22Rv1 (cell line): ENCODE measurements at regions not wholly inside any gene's neighbourhood (a gene's known extent, or its start where the extent isn't known, plus 50 kb on each side); places are given as distances from the start of the nearest gene placed in this dataset.

Experiments used
- ZFX ChIP-seq: fragments of 450-650 bp; IDR thresholded peaks from 2 replicates; pipeline ENCODE4 v1.6.1; 2017; ENCODE audit warnings: antibody characterized with exemption, borderline replicate concordance
- TF ChIP-seq, protein P1 (sequence below): fragments of 450-650 bp; IDR thresholded peaks from 2 replicates; pipeline ENCODE4 v1.5.1; 2017; ENCODE audit warnings: mild to moderate bottlenecking

- TF ChIP-seq, protein P1, sequence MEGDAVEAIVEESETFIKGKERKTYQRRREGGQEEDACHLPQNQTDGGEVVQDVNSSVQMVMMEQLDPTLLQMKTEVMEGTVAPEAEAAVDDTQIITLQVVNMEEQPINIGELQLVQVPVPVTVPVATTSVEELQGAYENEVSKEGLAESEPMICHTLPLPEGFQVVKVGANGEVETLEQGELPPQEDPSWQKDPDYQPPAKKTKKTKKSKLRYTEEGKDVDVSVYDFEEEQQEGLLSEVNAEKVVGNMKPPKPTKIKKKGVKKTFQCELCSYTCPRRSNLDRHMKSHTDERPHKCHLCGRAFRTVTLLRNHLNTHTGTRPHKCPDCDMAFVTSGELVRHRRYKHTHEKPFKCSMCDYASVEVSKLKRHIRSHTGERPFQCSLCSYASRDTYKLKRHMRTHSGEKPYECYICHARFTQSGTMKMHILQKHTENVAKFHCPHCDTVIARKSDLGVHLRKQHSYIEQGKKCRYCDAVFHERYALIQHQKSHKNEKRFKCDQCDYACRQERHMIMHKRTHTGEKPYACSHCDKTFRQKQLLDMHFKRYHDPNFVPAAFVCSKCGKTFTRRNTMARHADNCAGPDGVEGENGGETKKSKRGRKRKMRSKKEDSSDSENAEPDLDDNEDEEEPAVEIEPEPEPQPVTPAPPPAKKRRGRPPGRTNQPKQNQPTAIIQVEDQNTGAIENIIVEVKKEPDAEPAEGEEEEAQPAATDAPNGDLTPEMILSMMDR = no peak
- TF ChIP-seq ZFX = no peak
Measured at GRCh38 chr1:4084896-4085295, 184.8 kb upstream of the C1orf174 start.
